ENCODE measurements at regions not wholly inside any gene's neighbourhood (a gene's known extent, or its start where the extent isn't known, plus 50 kb on each side); places are given as distances from the start of the nearest gene placed in this dataset.

GRCh38 chr2:107009275-107009674 is 123.3 kb upstream of the ST6GAL2 start:
- Histone ChIP-seq H3K18ac (ENCODE audit: low read length) (no peak overlapping the region), H3K4me2 (ENCODE audit: insufficient read depth, low read length, poor library complexity, severe bottlenecking) (no peak overlapping the region), H3K9ac (ENCODE audit: low read depth, low read length, poor library complexity) (no peak overlapping the region), H2BK120ac (ENCODE audit: low read depth, low read length) (no peak overlapping the region), H3K27me3 (ENCODE audit: control insufficient read depth in 3 of 3, insufficient read depth in 3 of 3, low read depth in 1 of 3, low read length in 3 of 3) (no peaks in the 10 kb centered on the region), H4K8ac (ENCODE audit: low read depth, low read length) (no peak overlapping the region), H3K27ac (replicated peaks; ENCODE audit: low read length) (no peak overlapping the region), H3K4me1 (ENCODE audit: control insufficient read depth in 2 of 2, insufficient read depth in 1 of 2, low read depth in 1 of 2, low read length in 2 of 2) (peaks cover 0 to 1% of the 10 kb centered on the region in 2 donors), H3K4me3 (ENCODE audit: low read length in 2 of 2) (no peak overlapping the region), H2BK12ac (ENCODE audit: low read length) (no peak overlapping the region), H3K23ac (ENCODE audit: low read depth, low read length, poor library complexity) (no peak overlapping the region), H3K9me3 (replicated peaks in 1 of 2; ENCODE audit: control insufficient read depth in 2 of 2, insufficient read depth in 1 of 2, low read depth in 1 of 2, low read length in 2 of 2) (no peaks in the 10 kb centered on the region), H2AK5ac (ENCODE audit: low read depth, low read length) (no peak overlapping the region), H2BK5ac (ENCODE audit: low read length) (no peak overlapping the region), H4K91ac (ENCODE audit: low read depth, low read length, poor library complexity) (no peak overlapping the region), H3K14ac (ENCODE audit: low read length) (no peak overlapping the region), H3K79me1 (ENCODE audit: low read depth, low read length) (no peaks in the 10 kb centered on the region), H3K36me3 (replicated peaks in 1 of 2; ENCODE audit: control insufficient read depth in 2 of 2, insufficient read depth in 2 of 2, low read length in 2 of 2) (no peaks in the 10 kb centered on the region), H2BK15ac (ENCODE audit: low read length) (no peak overlapping the region), H2AFZ (ENCODE audit: low read length) (no peak overlapping the region), H3K4ac (ENCODE audit: low read length) (no peak overlapping the region)
- DNase-seq (ENCODE audit: low spot score) = no peak
- no CpG with 5 or more reads among the region's 3 CpGs for WGBS, 2 donors (ENCODE audit: extremely low coverage in 2 of 2, insufficient read length in 2 of 2, insufficient replicate concordance in 1 of 2)

GRCh38 chr2:107012714-107013306 is 126.8 kb upstream of the ST6GAL2 start:
- DNase-seq (ENCODE audit: low spot score) = no peak
- Histone ChIP-seq H2BK15ac (ENCODE audit: low read length) (no peak overlapping the region), H2AFZ (ENCODE audit: low read length) (no peak overlapping the region), H3K79me1 (ENCODE audit: low read depth, low read length) (no peaks in the 10 kb centered on the region), H3K9me3 (replicated peaks in 1 of 2; ENCODE audit: control insufficient read depth in 2 of 2, insufficient read depth in 1 of 2, low read depth in 1 of 2, low read length in 2 of 2) (no peaks in the 10 kb centered on the region), H2BK12ac (ENCODE audit: low read length) (no peak overlapping the region), H3K14ac (ENCODE audit: low read length) (no peak overlapping the region), H3K23ac (ENCODE audit: low read depth, low read length, poor library complexity) (no peak overlapping the region), H3K4me2 (ENCODE audit: insufficient read depth, low read length, poor library complexity, severe bottlenecking) (no peak overlapping the region), H4K91ac (ENCODE audit: low read depth, low read length, poor library complexity) (no peak overlapping the region), H2BK120ac (ENCODE audit: low read depth, low read length) (no peak overlapping the region), H3K27me3 (ENCODE audit: control insufficient read depth in 3 of 3, insufficient read depth in 3 of 3, low read depth in 1 of 3, low read length in 3 of 3) (no peaks in the 10 kb centered on the region), H3K4me1 (ENCODE audit: control insufficient read depth in 2 of 2, insufficient read depth in 1 of 2, low read depth in 1 of 2, low read length in 2 of 2) (no peaks in the 10 kb centered on the region), H2BK5ac (ENCODE audit: low read length) (no peak overlapping the region), H3K18ac (ENCODE audit: low read length) (no peak overlapping the region), H2AK5ac (ENCODE audit: low read depth, low read length) (no peak overlapping the region), H3K4ac (ENCODE audit: low read length) (no peak overlapping the region), H3K9ac (ENCODE audit: low read depth, low read length, poor library complexity) (no peak overlapping the region), H4K8ac (ENCODE audit: low read depth, low read length) (no peak overlapping the region), H3K27ac (replicated peaks; ENCODE audit: low read length) (no peak overlapping the region), H3K4me3 (ENCODE audit: low read length in 2 of 2) (no peak overlapping the region), H3K36me3 (replicated peaks in 1 of 2; ENCODE audit: control insufficient read depth in 2 of 2, insufficient read depth in 2 of 2, low read length in 2 of 2) (no peaks in the 10 kb centered on the region)
- WGBS, 2 donors (ENCODE audit: extremely low coverage in 2 of 2, insufficient read length in 2 of 2, insufficient replicate concordance in 1 of 2) = no CpG with 5 or more reads among the region's 5 CpGs

GRCh38 chr2:107013884-107014283 is 127.9 kb upstream of the ST6GAL2 start:
- H3K79me1 ChIP-seq (ENCODE audit: low read depth, low read length) = peaks cover 2% of the 10 kb centered on the region
- no peak overlapping the region for H3K4me3 ChIP-seq (ENCODE audit: low read length in 2 of 2)
- H2BK12ac ChIP-seq (ENCODE audit: low read length) = no peak overlapping the region
- no CpG with 5 or more reads among the region's 2 CpGs for WGBS, 2 donors (ENCODE audit: extremely low coverage in 2 of 2, insufficient read length in 2 of 2, insufficient replicate concordance in 1 of 2)
- no peak overlapping the region for H3K9ac ChIP-seq (ENCODE audit: low read depth, low read length, poor library complexity)
- H4K8ac ChIP-seq (ENCODE audit: low read depth, low read length) = no peak overlapping the region
- no peaks in the 10 kb centered on the region for H3K27me3 ChIP-seq (ENCODE audit: control insufficient read depth in 3 of 3, insufficient read depth in 3 of 3, low read depth in 1 of 3, low read length in 3 of 3)
- no peak overlapping the region for H2BK5ac ChIP-seq (ENCODE audit: low read length)
- H2AK5ac ChIP-seq (ENCODE audit: low read depth, low read length) = no peak overlapping the region
- no peaks in the 10 kb centered on the region for H3K9me3 ChIP-seq (replicated peaks in 1 of 2; ENCODE audit: control insufficient read depth in 2 of 2, insufficient read depth in 1 of 2, low read depth in 1 of 2, low read length in 2 of 2)
- H3K4me2 ChIP-seq (ENCODE audit: insufficient read depth, low read length, poor library complexity, severe bottlenecking) = no peak overlapping the region
- DNase-seq (ENCODE audit: low spot score) = no peak
- H3K18ac ChIP-seq (ENCODE audit: low read length) = no peak overlapping the region
- no peak overlapping the region for H2BK120ac ChIP-seq (ENCODE audit: low read depth, low read length)
- no peak overlapping the region for H4K91ac ChIP-seq (ENCODE audit: low read depth, low read length, poor library complexity)
- H2BK15ac ChIP-seq (ENCODE audit: low read length) = no peak overlapping the region
- H3K4ac ChIP-seq (ENCODE audit: low read length) = no peak overlapping the region
- no peak overlapping the region for H2AFZ ChIP-seq (ENCODE audit: low read length)
- no peak overlapping the region for H3K14ac ChIP-seq (ENCODE audit: low read length)
- no peak overlapping the region for H3K27ac ChIP-seq (replicated peaks; ENCODE audit: low read length)
- H3K4me1 ChIP-seq (ENCODE audit: control insufficient read depth in 2 of 2, insufficient read depth in 1 of 2, low read depth in 1 of 2, low read length in 2 of 2) = no peaks in the 10 kb centered on the region
- no peak overlapping the region for H3K23ac ChIP-seq (ENCODE audit: low read depth, low read length, poor library complexity)
- no peaks in the 10 kb centered on the region for H3K36me3 ChIP-seq (replicated peaks in 1 of 2; ENCODE audit: control insufficient read depth in 2 of 2, insufficient read depth in 2 of 2, low read length in 2 of 2)

- Histone ChIP-seq H2BK15ac (ENCODE audit: low read length) (no peak overlapping the region), H3K27ac (replicated peaks; ENCODE audit: low read length) (no peak overlapping the region), H3K36me3 (replicated peaks in 1 of 2; ENCODE audit: control insufficient read depth in 2 of 2, insufficient read depth in 2 of 2, low read length in 2 of 2) (no peaks in the 10 kb centered on the region), H2AK5ac (ENCODE audit: low read depth, low read length) (no peak overlapping the region), H3K14ac (ENCODE audit: low read length) (no peak overlapping the region), H3K4me3 (ENCODE audit: low read length in 2 of 2) (no peak overlapping the region), H2AFZ (ENCODE audit: low read length) (no peak overlapping the region), H3K27me3 (ENCODE audit: control insufficient read depth in 3 of 3, insufficient read depth in 3 of 3, low read depth in 1 of 3, low read length in 3 of 3) (no peaks in the 10 kb centered on the region), H3K4ac (ENCODE audit: low read length) (no peak overlapping the region), H4K91ac (ENCODE audit: low read depth, low read length, poor library complexity) (no peak overlapping the region), H4K8ac (ENCODE audit: low read depth, low read length) (no peak overlapping the region), H2BK5ac (ENCODE audit: low read length) (no peak overlapping the region), H3K4me2 (ENCODE audit: insufficient read depth, low read length, poor library complexity, severe bottlenecking) (no peak overlapping the region), H3K9ac (ENCODE audit: low read depth, low read length, poor library complexity) (no peak overlapping the region), H3K23ac (ENCODE audit: low read depth, low read length, poor library complexity) (no peak overlapping the region), H3K9me3 (replicated peaks in 1 of 2; ENCODE audit: control insufficient read depth in 2 of 2, insufficient read depth in 1 of 2, low read depth in 1 of 2, low read length in 2 of 2) (no peaks in the 10 kb centered on the region), H3K18ac (ENCODE audit: low read length) (no peak overlapping the region), H3K79me1 (ENCODE audit: low read depth, low read length) (peaks cover 2% of the 10 kb centered on the region), H2BK120ac (ENCODE audit: low read depth, low read length) (no peak overlapping the region), H3K4me1 (ENCODE audit: control insufficient read depth in 2 of 2, insufficient read depth in 1 of 2, low read depth in 1 of 2, low read length in 2 of 2) (no peaks in the 10 kb centered on the region), H2BK12ac (ENCODE audit: low read length) (no peak overlapping the region)
- no CpG with 5 or more reads among the region's 4 CpGs for WGBS, 2 donors (ENCODE audit: extremely low coverage in 2 of 2, insufficient read length in 2 of 2, insufficient replicate concordance in 1 of 2)
- no peak for DNase-seq (ENCODE audit: low spot score)
Observed at GRCh38 chr2:107018366-107018765, 132.4 kb upstream of the ST6GAL2 start.
